GM19467 (cell line): ENCODE measurements at regions not wholly inside any gene's neighbourhood (a gene's known extent, or its start where the extent isn't known, plus 50 kb on each side); places are given as distances from the start of the nearest gene placed in this dataset.
"Not testable (repeated sequence)": the region's sequence is repeated elsewhere in the genome, so short reads cannot be mapped to it uniquely, and the experiment has no call there.

Experiments
- ATAC-seq: cut with Tn5 transposase; IDR thresholded peaks from one replicate; pipeline ENCODE4 v1.9.1; 2021; ENCODE audit warnings: mild to moderate bottlenecking, moderate library complexity; ENCODE audit not compliant: unreplicated experiment

DNA sequence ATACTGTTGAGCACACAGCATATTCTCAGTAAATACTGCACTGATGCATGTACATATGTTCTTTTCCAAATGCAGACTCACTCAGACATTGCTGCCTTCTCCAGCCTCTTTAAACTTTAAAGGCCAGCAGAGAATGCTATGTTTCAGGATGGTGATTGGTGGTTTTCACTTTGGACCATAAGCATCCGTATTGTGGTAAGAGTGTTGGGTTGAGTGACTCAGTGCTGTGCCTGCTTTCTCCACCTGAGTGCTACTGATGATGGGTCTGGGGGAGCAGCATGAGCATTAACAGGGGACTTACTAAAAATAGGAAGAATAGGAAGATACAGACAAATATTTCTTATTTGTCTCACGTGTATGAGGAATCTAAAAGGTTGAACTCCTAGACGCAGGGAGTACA is 56.3 kb upstream of the ZNF92 start:
- ATAC-seq = no peak

DNA sequence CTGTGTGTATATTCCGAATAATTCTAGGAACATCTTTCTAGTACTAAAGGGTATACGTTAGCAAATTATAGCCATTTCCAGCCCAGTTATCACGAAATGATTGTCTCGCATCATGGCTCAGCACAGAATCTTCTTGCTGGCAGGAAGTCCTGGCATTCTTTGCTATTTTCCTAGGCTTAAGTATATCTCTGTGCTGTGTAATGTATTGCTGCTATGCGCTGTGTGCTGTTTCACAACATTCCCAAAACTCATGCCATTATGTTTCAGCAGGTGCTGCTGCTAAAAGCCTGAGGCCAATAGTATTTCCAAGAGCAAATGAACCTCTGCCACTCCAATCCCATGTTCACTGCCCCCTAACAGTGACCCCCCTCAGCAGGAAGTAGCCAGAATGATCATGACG is 62.9 kb upstream of the ZNF92 start:
- ATAC-seq = no peak

GRCh38 chr7:65308300-65308678 is 65.4 kb upstream of the ZNF92 start:
- ATAC-seq = no peak

DNA sequence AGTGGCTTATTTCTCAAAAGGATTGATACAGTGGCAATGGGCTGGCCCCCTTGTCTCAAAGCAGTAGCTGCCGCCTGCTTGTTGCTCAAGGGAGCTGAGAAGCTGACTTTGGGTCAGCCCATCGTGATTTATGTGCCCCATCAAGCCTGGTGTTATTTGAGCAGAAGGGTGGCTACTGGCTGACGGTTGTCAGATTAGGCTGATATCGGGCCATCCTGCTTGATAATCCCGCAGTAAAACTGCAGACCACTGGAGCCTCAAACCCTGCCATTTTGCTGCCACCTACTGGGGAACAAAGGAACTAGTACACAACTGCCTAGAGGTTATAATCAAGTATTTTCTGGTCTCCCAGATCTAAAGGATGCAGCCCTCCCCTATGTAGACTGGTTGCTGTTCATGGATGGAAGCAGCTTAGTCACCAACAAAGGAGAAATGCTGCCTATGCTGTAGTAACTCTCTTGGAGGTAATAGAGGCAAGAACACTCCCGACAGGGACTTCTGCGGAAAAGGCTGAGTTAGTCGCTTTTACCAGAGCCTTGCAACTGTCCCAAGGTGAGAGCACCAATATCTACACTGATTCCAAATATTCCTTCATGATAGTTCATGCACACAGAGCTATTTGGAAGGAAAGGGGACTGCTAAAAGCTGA is 65.9 kb upstream of the ZNF92 start:
- ATAC-seq = peak; percentile 69

DNA sequence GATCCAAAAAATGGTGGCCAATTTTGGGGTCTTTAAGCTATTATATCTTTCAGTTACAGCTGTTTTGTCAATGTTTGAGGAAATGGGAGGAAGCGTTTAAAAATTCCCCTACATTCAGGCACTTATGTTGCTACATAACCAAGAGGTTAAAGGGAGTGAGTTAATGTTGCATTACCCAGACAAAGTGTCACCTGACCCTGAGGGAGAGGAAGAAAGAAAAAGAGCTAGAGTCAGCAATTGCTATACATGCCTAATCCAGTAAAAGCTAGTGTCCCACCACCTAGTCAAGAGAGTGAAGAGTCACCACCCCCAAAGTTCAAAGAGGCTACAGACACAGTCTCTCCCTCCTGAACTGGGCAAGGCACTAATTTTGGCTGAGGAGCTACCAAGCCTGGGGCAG is 69.5 kb upstream of the ZNF92 start:
- no peak for ATAC-seq

GRCh38 chr7:65302883-65303282 is 70.8 kb upstream of the ZNF92 start:
- no peak for ATAC-seq

- ATAC-seq = no peak
These were observed 72.6 kb upstream of the ZNF92 start for GRCh38 chr7:65301007-65301406.

DNA sequence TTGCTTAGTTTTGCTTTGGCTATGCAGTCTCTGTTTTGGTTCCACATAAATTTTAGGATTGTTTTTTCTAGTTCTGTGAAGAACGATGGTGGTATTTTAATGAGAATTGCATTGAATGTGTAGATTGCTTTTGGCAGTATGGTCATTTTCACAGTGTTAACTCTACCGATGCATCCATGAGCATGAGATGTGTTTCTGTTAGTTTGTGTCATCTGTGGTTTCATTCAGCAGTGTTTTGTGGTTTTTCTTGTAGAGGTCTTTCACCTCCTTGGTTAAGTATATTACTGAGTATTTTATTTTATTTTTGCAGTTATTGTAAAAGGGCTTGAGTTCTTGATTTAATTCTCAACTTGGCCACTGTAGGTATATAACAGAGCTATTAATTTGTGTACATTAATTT is 78.2 kb upstream of the ZNF92 start:
- ATAC-seq = no peak

- ATAC-seq = not testable (repeated sequence)
These were observed 83.3 kb upstream of the ZNF92 start for GRCh38 chr7:65290340-65290739.

DNA sequence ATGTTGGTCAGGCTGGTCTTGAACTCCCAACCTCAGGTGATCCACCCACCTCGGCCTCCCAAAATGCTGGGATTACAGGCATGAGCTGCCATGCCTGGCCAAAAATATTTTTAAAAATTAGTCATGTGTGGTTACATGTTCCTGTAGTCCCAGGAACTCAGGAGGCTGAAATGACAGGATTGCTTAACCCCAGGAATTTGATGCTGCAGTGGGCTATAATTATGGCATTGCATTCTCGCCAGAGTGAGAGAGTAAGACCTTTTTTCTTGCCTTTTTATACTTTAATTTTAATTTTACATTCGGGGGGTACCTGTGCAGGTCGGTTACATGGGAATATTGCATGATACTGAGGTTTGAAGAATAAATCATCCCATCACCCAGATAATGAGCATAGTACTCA is 86.6 kb upstream of the ZNF92 start:
- no peak for ATAC-seq

GRCh38 chr7:65285906-65286864 is 87.5 kb upstream of the ZNF92 start:
- ATAC-seq = no peak

DNA sequence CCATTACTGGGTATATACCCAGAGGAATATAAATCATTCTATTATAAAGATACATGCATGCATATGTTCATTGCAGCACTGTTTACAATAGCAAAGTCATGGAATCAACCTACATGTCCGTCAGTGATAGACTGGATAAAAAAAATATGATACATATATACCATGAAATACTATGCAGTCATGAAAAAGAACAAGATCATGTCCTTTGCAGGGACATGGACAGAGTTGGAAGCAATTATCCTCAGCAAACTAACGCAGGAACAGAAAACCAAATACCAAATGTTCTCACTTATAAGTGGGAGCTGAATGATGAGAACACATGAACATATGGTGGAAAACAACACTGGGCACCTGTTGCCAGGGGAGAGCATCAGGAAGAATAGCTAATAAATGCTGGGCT is 88.4 kb upstream of the ZNF92 start:
- not testable (repeated sequence) for ATAC-seq

- ATAC-seq = no peak
These were observed 93.9 kb upstream of the ZNF92 start for GRCh38 chr7:65279795-65280194.

DNA sequence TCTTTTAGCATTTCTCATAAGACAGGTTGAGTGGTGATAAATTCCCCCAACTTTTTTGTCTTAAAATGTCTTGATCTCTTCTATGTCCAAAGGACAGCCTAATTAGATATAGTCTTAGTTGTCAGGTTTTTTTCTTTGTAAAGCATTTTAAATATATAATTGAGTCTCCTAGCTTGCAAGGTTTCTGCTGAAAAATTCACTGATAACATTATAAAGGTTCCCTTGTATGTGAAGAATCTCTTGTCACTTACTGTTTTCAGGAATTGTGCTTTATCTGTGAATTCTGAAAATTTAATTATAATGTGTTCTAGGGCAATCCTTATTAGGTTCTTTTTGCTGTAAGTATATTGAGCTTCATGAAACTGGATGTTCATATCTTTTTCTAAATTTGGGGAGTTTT is 96.8 kb upstream of the ZNF92 start:
- ATAC-seq = no peak

DNA sequence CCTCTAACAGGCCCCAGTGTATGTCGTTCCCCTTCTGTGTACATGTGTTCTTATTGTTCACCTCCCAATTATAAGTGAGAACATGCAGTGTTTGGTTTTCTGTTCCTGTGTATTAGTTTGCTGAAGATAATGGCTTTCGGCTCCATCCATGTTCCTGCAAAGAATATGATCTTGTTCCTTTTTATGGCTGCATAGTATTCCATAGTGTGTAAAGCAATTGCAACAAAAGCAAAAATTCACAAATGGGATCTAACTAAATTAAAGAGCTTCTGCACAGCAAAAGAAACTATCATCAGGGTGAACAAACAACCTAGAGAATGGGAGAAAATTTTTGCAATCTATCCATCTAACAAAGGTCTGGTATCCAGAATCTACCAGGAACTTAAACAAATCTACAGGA is 102.2 kb upstream of the ZNF92 start:
- ATAC-seq = not testable (repeated sequence)

GRCh38 chr7:65269150-65269856 is 104.4 kb upstream of the ZNF92 start:
- ATAC-seq = peak; percentile 87

DNA sequence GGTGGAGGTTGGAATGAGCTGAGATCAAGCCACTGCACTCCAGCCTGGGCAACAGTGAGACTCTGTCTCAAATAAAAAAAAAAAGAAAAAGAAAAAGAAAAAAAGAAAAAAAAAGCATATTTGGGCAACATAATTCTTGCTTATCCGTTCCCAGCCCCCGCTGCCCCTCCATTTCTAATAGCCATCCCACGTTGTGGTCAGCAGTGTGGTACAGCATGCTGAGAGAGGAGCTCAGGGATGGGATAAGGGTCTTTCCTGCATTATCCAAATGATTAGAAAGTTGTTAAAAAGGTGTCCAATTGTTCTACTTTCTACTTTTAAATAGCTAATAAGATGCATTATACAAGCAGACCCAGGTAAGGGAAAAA is 104.9 kb upstream of the ZNF92 start:
- ATAC-seq = no peak

DNA sequence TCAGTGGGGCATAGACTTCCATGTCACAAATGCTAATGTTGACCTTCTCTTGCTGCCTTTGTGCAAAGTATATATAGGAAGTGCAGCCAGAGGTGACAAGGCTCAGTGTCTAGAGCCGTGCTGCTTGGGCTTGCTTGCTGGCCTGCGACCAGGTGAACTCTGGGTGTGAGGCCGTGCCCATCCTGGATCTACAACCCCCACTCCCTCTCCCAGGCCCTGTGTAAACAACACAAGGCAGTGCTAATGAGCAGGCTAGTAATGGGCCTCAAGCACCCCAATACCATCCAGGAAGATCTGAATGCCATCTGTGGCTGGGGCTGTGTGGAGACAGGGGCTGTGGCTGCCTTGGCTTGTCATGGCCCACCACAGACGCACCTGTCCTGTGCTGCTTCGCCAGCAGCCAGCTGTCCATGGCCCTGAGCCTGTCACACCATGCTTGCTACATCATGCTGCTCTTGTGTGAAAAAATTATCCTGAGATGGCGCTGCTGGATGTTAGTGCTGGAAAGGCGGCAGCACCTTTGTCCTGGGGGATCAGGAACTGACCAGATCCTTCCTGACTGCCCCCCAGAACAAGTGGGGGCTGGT is 107.6 kb upstream of the ZNF92 start:
- no peak for ATAC-seq

DNA sequence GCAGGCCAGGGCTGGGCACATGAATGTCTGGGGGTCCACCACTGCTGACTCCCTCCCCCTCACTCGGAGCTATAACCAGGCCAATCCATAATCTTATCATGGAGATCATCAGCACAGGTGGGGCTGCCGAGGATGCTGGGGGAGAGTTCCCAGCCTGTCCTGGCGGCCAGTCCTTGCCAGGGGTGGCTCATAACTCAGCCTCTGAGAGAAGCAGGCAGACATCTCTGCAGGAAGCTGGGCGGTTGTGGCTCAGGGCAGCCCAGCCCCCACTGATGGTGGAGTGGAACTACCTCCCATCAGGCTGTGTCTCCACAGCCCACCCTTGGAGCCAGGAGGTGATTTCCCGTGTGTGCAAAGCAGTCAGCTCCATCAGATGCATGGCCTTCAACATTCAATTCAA is 109.4 kb upstream of the ZNF92 start:
- no peak for ATAC-seq

GRCh38 chr7:65260673-65261072 is 113.0 kb upstream of the ZNF92 start:
- ATAC-seq = not testable (repeated sequence)

DNA sequence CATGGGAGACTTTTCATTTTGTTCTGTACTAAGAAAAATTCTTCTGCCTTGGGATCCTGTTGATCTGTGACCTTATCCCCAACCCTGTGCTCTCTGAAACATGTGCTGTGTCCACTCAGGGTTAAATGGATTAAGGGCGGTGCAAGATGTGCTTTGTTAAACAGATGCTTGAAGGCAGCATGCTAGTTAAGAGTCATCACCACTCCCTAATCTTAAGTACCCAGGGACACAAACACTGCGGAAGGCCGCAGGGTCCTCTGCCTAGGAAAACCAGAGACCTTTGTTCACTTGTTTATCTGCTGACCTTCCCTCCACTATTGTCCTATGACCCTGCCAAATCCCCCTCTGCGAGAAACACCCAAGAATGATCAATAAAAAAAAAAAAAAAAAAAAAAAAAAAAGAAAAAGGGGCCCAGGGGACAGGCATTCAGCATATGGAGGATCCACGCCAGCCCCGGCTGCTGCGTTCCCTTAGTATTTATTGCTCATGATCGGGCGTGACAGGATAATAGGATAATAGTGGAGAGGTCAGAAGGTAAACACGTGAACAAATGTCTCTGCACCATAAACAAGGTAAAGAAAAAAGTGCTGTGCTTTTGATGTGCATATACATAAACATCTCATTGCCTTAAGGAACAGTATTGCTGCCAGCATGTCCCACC is 113.7 kb upstream of the ZNF92 start:
- not testable (repeated sequence) for ATAC-seq
